ENCODE measurements at regions not wholly inside any gene's neighbourhood (a gene's known extent, or its start where the extent isn't known, plus 50 kb on each side); places are given as distances from the start of the nearest gene placed in this dataset.
"Not testable (repeated sequence)": the region's sequence is repeated elsewhere in the genome, so short reads cannot be mapped to it uniquely, and the experiment has no call there.

GRCh38 chr2:184370954-184371353 lies 227.4 kb upstream of the ZNF804A start:
- no peak for DNase-seq

DNA sequence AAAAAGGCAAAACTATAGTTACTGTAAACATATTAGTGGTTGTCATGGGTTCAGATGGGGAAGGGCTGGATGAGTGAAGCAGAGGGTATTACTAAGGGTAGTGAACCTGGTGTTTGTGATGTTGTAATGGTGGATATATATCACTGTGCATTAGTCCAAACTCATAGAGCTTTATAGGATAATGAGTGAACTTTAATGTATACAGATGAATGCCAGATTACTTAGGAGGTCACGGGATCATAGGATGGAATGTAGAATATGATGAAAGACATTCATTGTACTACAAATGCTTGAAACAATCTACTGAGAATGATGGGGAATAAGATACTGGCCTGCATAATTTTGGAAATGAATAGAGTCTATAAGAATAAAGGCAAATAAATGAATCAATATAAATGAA lies 226.7 kb upstream of the ZNF804A start:
- DNase-seq = no peak

- no peak for DNase-seq
Observed at GRCh38 chr2:184372484-184372883, 225.8 kb upstream of the ZNF804A start.

DNA sequence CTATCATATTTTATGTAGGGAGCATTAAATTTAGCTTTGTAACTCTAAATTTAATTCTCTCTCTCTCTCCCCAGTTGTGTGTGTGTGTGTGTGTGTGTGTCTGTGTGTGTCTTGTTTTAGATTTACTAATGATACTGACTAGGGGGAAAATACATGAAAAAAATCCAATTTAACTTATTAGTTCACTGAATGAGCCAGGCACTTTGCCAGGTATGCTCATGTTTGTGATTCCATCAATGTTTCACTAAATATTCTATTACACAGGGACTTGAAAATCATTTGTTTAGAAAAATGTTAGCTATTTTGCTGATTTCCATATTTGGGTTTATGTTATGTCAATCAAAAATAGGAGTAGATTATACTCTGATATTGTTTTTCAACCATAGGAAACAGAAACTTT lies 203.7 kb upstream of the ZNF804A start:
- no peak for DNase-seq

DNA sequence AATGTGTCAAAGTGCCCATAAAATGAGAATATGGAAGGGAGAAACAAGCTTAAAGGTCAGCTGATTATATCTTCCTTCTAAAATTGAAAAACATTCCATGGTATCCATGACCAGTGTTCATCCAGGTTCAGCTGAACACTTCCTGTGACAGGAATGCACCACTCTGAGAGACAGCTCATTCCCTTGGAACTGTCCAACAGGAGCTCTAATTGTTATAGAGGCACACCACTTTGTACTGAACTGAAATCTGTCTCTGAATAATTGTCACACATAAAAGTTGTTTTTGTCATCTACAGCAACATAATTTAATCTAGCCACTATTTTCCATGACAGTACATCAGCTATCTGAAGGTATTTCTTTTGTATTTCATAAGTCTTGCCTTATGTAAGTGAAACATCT lies 195.9 kb upstream of the ZNF804A start:
- no peak for DNase-seq

DNA sequence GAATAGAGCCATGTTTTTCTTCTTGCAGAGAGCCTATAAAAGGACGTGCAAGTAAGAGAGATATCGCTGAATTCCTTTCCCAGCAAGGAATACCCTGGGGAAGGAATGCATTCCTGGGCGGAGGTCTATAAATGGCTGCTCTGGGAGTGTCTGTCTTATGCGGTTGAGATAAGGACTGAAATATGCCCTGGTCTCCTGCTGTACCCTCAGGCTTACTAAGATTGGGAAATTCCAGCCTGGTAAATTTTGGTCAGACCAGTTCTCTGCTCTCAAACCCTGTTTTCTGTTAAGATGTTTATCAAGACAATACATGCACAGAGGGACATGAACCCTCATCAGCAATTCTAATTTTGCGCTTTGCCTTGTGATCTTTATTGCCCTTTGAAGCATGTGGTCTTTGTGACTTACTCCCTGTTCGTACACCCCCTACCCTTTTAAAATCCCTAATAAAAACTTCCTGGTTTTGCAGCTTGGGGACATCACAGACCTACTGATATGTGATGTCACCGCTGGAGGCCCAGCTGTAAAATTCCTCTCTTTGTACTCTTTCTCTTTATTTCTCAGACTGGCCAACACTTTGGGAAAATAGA lies 191.2 kb upstream of the ZNF804A start:
- DNase-seq = not testable (repeated sequence)

DNA sequence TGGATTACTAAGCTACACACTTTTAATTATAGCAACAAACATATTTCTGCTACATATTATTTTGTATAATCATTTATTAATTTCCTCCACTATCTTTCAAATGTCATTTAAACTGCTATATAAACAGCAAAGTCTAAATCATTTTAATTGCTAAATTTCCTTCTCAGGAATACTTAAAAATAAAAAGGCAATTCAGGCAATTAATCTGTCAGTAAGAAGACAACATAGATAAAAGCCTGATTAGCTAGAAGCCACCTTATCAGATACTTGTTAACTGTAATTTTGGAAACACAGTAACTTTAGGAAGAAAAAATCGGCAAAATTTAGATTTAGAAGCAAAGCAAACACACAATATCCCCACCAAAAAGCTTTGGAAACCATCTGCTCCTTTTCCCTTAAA lies 188.2 kb upstream of the ZNF804A start:
- DNase-seq = no peak

GRCh38 chr2:184413221-184413620 lies 185.1 kb upstream of the ZNF804A start:
- DNase-seq = no peak

DNA sequence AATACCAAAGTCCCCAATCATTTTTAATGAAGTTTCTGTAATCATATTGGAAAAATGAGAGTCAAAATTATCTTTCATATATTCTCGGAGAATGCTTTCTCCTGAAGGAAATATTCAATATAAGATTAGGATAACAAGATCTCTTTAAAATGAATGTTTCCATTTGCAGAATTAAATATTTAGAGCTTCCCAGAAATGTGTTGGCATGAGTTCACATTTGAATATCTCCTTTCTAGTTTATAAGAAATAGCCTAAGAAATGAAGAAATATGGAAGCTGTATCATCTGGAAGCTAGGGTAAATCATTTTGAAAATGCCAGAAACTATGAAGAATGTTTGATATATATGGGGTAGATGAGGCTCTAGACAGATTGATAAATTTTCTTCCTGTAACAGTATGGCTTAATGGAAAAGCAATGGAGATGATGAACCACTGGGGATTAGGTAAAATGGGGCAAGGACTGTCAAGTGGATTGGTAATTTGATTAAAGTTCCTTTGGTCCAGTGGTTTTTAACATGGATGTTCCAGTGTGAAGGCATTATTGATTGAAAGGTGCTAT lies 184.6 kb upstream of the ZNF804A start:
- DNase-seq = no peak

DNA sequence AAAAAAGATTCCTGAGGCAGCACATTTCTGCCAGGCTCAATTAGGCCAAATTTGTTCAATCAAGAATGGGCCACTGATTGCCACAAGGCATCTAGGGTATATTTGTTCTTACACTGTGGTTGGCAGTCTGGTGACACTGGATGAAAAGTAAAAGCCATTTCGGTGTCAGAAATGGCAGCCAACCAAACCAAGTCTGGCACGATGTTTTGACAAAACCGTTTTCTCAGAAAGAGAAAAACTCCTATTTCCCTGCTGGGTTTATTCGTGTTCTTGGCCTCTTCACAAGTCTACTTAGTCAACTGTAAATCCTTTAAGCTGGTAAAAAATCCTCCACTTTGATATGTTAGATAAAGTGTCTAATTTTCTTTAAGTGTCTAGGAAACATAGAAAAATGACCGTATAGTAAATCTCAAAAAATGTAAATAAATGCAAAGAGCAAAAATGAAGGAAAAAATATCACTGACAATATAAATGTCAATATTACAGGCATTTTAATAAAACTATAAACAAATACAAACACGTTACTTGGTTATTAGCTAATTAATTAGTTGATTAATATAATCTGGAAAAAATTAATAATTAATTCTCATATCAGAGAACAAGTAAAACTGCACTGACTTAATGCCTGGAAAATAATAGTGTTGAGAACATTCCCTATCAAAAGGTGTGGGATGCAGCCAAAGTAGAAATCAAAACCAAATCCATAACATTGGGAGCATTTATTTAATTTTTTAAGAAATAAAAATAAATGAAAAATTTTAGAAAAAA lies 182.0 kb upstream of the ZNF804A start:
- no peak for DNase-seq

DNA sequence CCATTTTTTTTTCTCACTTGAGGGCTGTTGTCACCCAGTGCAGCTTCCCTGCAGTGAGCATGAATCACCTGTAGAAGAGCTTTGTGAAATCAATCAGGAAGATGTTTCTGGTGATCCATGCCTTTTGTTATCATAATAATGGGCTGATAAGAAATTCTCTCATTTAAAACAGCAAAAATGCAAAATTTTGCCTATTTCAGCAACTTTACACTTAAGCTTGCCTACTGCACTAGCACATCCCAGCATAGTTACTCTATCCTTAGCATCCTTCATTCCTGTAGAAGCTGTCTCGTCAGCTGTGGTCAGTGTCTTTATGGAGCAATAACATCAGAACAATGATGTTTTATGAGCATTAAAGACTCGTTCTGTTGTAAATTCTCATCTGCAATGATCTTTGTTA lies 178.6 kb upstream of the ZNF804A start:
- no peak for DNase-seq

GRCh38 chr2:184421456-184421855 lies 176.9 kb upstream of the ZNF804A start:
- not testable (repeated sequence) for DNase-seq

GRCh38 chr2:184425083-184425482 lies 173.2 kb upstream of the ZNF804A start:
- no peak for DNase-seq

GRCh38 chr2:184444217-184444616 lies 154.1 kb upstream of the ZNF804A start:
- DNase-seq = no peak

GRCh38 chr2:184444623-184445223 lies 153.6 kb upstream of the ZNF804A start:
- DNase-seq = no peak

DNA sequence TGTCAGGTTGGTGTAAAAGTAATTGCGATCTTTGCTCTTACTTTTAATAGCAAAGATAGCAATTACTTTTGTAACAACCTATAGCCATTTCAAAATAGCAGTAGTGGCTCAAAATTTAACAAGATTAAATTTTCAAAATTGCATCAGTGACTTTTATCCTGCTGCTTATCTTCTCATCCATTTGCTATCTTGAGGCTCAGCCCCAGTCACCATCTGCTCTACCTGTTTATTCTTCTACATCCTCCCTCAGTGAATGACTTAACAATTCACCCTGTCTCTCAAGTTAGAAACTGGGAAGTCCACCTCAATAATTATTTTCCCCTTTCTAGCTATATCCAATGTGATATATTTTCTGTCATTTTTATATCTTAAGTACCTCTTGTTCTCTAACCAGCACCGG lies 148.6 kb upstream of the ZNF804A start:
- DNase-seq = no peak

DNA sequence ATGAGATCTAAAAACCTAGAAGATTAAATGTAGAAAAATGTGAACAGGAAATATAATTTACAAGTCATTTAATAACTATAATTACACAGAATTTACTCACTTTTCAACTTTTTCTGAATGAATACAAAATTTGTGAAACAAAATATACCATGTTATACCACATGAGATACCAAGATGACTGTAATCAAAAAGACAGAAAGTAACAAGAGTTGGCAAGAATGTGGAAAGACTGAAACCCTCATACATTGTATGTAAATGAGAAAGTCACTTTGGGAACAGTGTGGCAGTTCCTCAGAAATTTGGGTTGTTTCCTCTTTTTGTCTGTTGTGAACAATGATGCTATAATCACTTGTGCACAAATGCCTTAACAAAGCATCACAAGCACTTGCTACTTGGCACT lies 145.4 kb upstream of the ZNF804A start:
- DNase-seq = no peak

DNA sequence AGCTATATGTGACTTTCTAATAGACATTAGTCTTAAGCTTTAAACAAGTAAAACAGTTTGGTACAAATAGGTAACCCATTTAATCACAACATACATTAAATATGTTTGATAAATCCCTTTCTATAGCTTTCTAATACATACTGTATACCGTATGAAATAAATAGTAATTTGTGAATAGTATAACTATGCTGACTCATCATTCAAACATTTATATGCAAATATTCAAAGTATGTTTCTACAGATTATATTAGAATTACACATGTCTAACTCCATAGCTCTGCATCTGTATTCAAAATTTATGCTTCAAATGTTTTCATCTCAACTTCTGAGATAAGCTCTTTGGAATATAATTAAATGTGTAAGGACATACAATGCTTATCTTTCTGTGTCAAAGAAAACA lies 142.7 kb upstream of the ZNF804A start:
- no peak for DNase-seq

- DNase-seq = not testable (repeated sequence)
Observed at GRCh38 chr2:184456693-184457092, 141.6 kb upstream of the ZNF804A start.

DNA sequence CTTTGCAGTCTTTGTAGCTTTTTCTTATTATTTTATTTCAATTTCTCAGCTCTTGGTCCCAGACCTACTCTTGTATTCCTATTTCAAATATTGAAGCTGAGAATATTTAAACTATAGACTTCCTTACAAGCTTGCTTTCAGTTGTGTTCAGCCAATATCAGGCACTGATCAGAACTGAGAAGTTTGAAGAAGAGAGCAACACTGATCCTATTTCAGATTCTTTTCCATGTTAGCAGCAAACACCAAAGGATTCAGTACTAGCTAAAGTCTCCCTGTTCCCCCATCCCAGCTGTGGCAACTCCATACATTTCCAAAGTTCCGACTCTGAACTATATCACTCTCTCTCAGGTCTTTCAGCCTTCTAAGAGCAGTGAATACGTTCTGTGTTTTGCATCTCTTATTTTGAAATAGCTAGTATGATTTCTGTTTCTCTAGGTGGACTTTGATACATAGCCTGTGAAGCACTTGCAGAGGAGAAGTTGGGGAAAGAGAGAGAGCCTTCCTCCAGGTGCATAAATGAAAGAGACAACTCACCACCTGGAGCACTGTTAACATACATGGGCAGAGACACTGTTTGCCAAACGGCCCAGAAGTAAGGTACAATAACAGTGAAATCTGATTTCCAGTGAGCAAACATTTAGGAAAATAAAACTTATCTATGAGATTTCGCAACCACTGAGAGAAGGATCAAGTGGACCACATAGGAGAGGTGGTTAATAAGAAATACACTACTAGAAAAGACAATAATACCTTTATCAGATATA lies 135.0 kb upstream of the ZNF804A start:
- no peak for DNase-seq

DNA sequence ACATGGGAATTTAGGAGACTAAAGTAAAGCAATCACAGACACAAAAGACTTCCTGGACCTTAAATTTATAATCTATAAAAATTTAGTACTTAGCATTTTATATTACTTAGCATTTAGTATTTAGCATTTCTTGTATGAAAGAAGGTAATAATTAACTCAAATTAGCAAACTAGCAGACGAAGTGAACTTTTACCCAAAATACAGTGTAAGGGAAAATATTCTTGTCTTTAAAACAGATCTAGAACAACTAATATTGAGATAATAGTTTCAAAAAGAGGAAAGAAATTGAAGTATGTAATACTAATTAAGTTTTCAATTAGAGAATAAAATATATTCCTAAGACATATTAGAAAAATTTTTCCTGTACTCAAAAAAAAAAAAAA lies 134.5 kb upstream of the ZNF804A start:
- no peak for DNase-seq

GRCh38 chr2:184468826-184469225 lies 129.5 kb upstream of the ZNF804A start:
- no peak for DNase-seq

DNA sequence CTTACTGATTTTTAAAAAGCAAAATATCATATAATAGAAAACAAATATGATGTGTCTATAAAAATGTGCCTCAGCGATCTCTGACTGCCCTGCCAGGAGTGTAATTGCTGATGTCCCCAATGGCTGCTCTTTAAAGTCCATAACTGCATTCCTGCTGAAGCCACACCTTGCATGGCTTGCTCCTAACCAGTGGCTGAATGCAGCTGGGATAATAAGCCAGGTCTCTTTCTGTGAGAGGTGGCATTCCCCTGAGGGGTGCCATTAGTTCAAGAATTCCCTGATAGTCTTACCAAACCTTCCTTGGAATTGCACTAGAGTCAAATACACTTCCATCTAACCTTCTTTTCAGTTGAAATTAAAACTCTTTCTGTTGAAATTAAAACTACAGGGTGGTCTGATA lies 125.8 kb upstream of the ZNF804A start:
- no peak for DNase-seq
